GM23338 (cell line): ENCODE measurements at regions not wholly inside any gene's neighbourhood (a gene's known extent, or its start where the extent isn't known, plus 50 kb on each side); places are given as distances from the start of the nearest gene placed in this dataset.

Experiments used
- ATAC-seq: fragments of 200-7000 bp; cut with Tn5 transposase; 3 replicates; pipeline ENCODE4 v1.9.1; 2020
- DNase-seq: peaks from one replicate; pipeline ENCODE4 v3.0.0-alpha.2; 2015; ENCODE audit warnings: low spot score
- H2AFZ ChIP-seq: fragments of 200-600 bp; sonication (generic); 2 replicates; pipeline ENCODE4 v1.8.0; 2016; ENCODE audit warnings: antibody characterized with exemption, mild to moderate bottlenecking, moderate library complexity
- H3F3A ChIP-seq: fragments of 200-600 bp; sonication (generic); replicated peaks from 2 replicates; pipeline ENCODE4 v1.8.0; 2017; ENCODE audit warnings: antibody characterized with exemption, mixed run types, low read depth
- H3K27ac ChIP-seq: fragments of 200-600 bp; sonication (generic); 2 replicates; pipeline ENCODE4 v1.6.1; 2016; ENCODE audit warnings: low read depth
- H3K27me3 ChIP-seq: fragments of 200-600 bp; sonication (generic); 2 replicates; pipeline ENCODE4 v1.8.0; 2016; ENCODE audit warnings: mild to moderate bottlenecking, mixed run types, moderate library complexity; ENCODE audit not compliant: insufficient read depth
- H3K36me3 ChIP-seq: fragments of 200-600 bp; sonication (generic); 2 replicates; pipeline ENCODE4 v1.8.0; 2016; ENCODE audit warnings: mild to moderate bottlenecking; ENCODE audit not compliant: insufficient read depth
- H3K4me1 ChIP-seq: fragments of 200-600 bp; sonication (generic); 2 replicates; pipeline ENCODE4 v1.8.0; 2016; ENCODE audit warnings: mild to moderate bottlenecking, moderate library complexity; ENCODE audit not compliant: insufficient read depth
- H3K4me2 ChIP-seq: fragments of 200-600 bp; sonication (generic); 2 replicates; pipeline ENCODE4 v1.7.1; 2017; ENCODE audit warnings: mixed run types
- H3K4me3 ChIP-seq: fragments of 200-600 bp; sonication (generic); 2 replicates; pipeline ENCODE4 v1.6.1; 2016; ENCODE audit warnings: mixed run types
- H3K79me2 ChIP-seq: fragments of 200-600 bp; sonication (generic); replicated peaks from 2 replicates; pipeline ENCODE4 v1.8.0; 2017; ENCODE audit warnings: mild to moderate bottlenecking; ENCODE audit not compliant: insufficient read depth
- H3K9me2 ChIP-seq: fragments of 200-600 bp; sonication (generic); 2 replicates; pipeline ENCODE4 v1.8.0; 2017; ENCODE audit not compliant: insufficient read depth
- H4K20me1 ChIP-seq: fragments of 200-600 bp; sonication (generic); replicated peaks from 2 replicates; pipeline ENCODE4 v1.8.0; 2017; ENCODE audit warnings: mild to moderate bottlenecking; ENCODE audit not compliant: insufficient read depth
- H3K27ac Mint-ChIP-seq: 2 replicates; pipeline ENCODE4 v1.8.0; 2020; ENCODE audit warnings: inconsistent platforms, mild to moderate bottlenecking, moderate library complexity, mixed read lengths
- H3K27me3 Mint-ChIP-seq: 3 replicates; pipeline ENCODE4 v1.8.0; 2022; ENCODE audit warnings: low read depth, mild to moderate bottlenecking, moderate library complexity, mixed read lengths, inconsistent platforms; ENCODE audit not compliant: insufficient read depth, poor library complexity
- H3K36me3 Mint-ChIP-seq: 3 replicates; pipeline ENCODE4 v1.8.0; 2021; ENCODE audit warnings: low read depth, mild to moderate bottlenecking, inconsistent platforms, moderate library complexity, mixed read lengths
- H3K4me1 Mint-ChIP-seq: 3 replicates; pipeline ENCODE4 v1.8.0; 2020; ENCODE audit warnings: mild to moderate bottlenecking, inconsistent platforms, mixed read lengths
- H3K4me3 Mint-ChIP-seq: 3 replicates; pipeline ENCODE4 v1.8.0; 2021; ENCODE audit warnings: moderate library complexity, mild to moderate bottlenecking, inconsistent platforms, mixed read lengths
- H3K9me3 Mint-ChIP-seq: 3 replicates; pipeline ENCODE4 v1.8.0; 2020; ENCODE audit warnings: moderate library complexity, mild to moderate bottlenecking, inconsistent platforms, mixed read lengths
- EZH2 ChIP-seq: fragments of 200-600 bp; sonication (generic); IDR thresholded peaks from one replicate; pipeline ENCODE4 v1.8.0; 2017; ENCODE audit warnings: antibody characterized with exemption, mild to moderate bottlenecking, low read depth; ENCODE audit not compliant: unreplicated experiment
- EZH2phosphoT487 ChIP-seq: fragments of 200-600 bp; sonication (generic); IDR thresholded peaks from one replicate; pipeline ENCODE4 v1.8.1; 2018; ENCODE audit warnings: antibody characterized with exemption; ENCODE audit not compliant: unreplicated experiment
- JUNB ChIP-seq: IDR thresholded peaks from one replicate; pipeline ENCODE4 v1.6.1; 2016; ENCODE audit warnings: antibody characterized with exemption; ENCODE audit not compliant: unreplicated experiment
- POLR2AphosphoS5 ChIP-seq: IDR thresholded peaks from 2 replicates; pipeline ENCODE4 v1.6.1; 2016; ENCODE audit warnings: antibody characterized with exemption, low read depth
- STAT1 ChIP-seq: IDR thresholded peaks from one replicate; pipeline ENCODE4 v1.6.1; 2016; ENCODE audit warnings: antibody characterized with exemption; ENCODE audit not compliant: unreplicated experiment
- ZNF114 ChIP-seq: fragments of 250-450 bp; sonication (Bioruptor Pico); IDR thresholded peaks from 2 replicates; pipeline ENCODE4 v1.5.0; 2020; ENCODE audit warnings: mild to moderate bottlenecking, moderate library complexity
- ZNF331 ChIP-seq: fragments of 250-450 bp; sonication (Bioruptor Pico); IDR thresholded peaks from 2 replicates; pipeline ENCODE4 v1.5.0; 2020; ENCODE audit warnings: low read depth, mild to moderate bottlenecking, moderate library complexity
- TF ChIP-seq, protein P1 (sequence below), 2 experiments: fragments of 200-600 bp in 1 of 2; sonication (generic) in 1 of 2; conservative IDR thresholded peaks; 2 replicates each; pipeline versions ENCODE4 v1.5.1 to v1.6.1; 2016 to 2017; ENCODE audit warnings: antibody characterized with exemption in 2 of 2, low read depth in 2 of 2, mild to moderate bottlenecking in 2 of 2, moderate library complexity in 1 of 2
- TF ChIP-seq, protein P2 (sequence below): fragments of 250-450 bp; sonication (Bioruptor Pico); IDR thresholded peaks from 2 replicates; pipeline ENCODE4 v1.5.0; 2020; ENCODE audit warnings: mild to moderate bottlenecking, moderate library complexity
- TF ChIP-seq, protein P3 (sequence below): IDR thresholded peaks from one replicate; pipeline ENCODE4 v1.6.1; 2018; ENCODE audit warnings: antibody characterized with exemption; ENCODE audit not compliant: unreplicated experiment

DNA sequence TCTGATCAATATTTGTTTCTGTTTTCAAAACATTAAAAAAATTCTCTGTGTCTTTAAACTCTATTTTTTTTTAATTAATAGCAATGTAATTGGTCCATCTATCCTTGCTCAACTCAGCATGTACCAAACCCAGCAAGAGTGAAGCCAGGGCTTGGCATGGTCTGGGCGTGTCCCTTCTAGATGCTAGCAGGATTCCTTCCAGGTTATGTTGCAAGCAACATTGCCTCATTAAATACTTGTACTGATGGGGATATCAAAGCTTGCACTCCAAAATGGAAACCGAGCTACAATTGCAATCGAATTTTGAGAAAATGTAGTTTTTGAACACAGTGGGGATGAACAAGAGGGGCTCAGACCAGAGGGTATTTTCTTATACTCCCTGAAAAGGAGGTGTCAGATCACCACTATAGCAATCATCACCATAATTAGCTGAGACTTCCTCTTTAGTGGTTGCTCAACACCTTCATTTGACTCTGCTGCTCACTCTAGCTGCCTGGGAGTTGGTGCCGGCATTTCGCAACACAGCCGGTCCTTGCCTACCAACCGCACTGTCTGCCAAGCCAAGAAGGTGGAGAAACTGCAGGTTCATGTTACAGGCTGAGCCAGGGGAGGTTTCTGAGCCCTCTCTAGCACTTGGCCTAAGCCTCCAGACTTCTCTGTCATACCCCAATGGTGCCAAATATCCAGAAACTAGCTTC is 67.8 kb upstream of the RALGAPA2 start:
- ATAC-seq = peak; percentile 78
- no peak for TF ChIP-seq EZH2phosphoT487
- no peak for TF ChIP-seq EZH2
- TF ChIP-seq, protein P1, sequence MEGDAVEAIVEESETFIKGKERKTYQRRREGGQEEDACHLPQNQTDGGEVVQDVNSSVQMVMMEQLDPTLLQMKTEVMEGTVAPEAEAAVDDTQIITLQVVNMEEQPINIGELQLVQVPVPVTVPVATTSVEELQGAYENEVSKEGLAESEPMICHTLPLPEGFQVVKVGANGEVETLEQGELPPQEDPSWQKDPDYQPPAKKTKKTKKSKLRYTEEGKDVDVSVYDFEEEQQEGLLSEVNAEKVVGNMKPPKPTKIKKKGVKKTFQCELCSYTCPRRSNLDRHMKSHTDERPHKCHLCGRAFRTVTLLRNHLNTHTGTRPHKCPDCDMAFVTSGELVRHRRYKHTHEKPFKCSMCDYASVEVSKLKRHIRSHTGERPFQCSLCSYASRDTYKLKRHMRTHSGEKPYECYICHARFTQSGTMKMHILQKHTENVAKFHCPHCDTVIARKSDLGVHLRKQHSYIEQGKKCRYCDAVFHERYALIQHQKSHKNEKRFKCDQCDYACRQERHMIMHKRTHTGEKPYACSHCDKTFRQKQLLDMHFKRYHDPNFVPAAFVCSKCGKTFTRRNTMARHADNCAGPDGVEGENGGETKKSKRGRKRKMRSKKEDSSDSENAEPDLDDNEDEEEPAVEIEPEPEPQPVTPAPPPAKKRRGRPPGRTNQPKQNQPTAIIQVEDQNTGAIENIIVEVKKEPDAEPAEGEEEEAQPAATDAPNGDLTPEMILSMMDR (conservative IDR thresholded peaks at IDR 0.05; ENCODE audit: low read depth in 2 of 2) = no peak
- TF ChIP-seq JUNB = no peak
- no peak for TF ChIP-seq ZNF331
- TF ChIP-seq, protein P2, sequence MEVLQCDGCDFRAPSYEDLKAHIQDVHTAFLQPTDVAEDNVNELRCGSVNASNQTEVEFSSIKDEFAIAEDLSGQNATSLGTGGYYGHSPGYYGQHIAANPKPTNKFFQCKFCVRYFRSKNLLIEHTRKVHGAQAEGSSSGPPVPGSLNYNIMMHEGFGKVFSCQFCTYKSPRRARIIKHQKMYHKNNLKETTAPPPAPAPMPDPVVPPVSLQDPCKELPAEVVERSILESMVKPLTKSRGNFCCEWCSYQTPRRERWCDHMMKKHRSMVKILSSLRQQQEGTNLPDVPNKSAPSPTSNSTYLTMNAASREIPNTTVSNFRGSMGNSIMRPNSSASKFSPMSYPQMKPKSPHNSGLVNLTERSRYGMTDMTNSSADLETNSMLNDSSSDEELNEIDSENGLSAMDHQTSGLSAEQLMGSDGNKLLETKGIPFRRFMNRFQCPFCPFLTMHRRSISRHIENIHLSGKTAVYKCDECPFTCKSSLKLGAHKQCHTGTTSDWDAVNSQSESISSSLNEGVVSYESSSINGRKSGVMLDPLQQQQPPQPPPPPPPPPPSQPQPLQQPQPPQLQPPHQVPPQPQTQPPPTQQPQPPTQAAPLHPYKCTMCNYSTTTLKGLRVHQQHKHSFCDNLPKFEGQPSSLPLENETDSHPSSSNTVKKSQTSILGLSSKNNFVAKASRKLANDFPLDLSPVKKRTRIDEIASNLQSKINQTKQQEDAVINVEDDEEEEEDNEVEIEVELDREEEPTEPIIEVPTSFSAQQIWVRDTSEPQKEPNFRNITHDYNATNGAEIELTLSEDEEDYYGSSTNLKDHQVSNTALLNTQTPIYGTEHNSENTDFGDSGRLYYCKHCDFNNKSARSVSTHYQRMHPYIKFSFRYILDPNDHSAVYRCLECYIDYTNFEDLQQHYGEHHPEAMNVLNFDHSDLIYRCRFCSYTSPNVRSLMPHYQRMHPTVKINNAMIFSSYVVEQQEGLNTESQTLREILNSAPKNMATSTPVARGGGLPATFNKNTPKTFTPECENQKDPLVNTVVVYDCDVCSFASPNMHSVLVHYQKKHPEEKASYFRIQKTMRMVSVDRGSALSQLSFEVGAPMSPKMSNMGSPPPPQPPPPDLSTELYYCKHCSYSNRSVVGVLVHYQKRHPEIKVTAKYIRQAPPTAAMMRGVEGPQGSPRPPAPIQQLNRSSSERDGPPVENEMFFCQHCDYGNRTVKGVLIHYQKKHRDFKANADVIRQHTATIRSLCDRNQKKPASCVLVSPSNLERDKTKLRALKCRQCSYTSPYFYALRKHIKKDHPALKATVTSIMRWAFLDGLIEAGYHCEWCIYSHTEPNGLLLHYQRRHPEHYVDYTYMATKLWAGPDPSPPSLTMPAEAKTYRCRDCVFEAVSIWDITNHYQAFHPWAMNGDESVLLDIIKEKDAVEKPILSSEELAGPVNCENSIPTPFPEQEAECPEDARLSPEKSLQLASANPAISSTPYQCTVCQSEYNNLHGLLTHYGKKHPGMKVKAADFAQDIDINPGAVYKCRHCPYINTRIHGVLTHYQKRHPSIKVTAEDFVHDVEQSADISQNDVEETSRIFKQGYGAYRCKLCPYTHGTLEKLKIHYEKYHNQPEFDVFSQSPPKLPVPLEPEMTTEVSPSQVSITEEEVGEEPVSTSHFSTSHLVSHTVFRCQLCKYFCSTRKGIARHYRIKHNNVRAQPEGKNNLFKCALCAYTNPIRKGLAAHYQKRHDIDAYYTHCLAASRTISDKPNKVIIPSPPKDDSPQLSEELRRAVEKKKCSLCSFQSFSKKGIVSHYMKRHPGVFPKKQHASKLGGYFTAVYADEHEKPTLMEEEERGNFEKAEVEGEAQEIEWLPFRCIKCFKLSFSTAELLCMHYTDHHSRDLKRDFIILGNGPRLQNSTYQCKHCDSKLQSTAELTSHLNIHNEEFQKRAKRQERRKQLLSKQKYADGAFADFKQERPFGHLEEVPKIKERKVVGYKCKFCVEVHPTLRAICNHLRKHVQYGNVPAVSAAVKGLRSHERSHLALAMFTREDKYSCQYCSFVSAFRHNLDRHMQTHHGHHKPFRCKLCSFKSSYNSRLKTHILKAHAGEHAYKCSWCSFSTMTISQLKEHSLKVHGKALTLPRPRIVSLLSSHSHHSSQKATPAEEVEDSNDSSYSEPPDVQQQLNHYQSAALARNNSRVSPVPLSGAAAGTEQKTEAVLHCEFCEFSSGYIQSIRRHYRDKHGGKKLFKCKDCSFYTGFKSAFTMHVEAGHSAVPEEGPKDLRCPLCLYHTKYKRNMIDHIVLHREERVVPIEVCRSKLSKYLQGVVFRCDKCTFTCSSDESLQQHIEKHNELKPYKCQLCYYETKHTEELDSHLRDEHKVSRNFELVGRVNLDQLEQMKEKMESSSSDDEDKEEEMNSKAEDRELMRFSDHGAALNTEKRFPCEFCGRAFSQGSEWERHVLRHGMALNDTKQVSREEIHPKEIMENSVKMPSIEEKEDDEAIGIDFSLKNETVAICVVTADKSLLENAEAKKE (CRISPR knock-in tag) = no peak
- TF ChIP-seq ZNF114 (CRISPR knock-in tag) = no peak
- TF ChIP-seq POLR2AphosphoS5 = no peak
- TF ChIP-seq, protein P3, sequence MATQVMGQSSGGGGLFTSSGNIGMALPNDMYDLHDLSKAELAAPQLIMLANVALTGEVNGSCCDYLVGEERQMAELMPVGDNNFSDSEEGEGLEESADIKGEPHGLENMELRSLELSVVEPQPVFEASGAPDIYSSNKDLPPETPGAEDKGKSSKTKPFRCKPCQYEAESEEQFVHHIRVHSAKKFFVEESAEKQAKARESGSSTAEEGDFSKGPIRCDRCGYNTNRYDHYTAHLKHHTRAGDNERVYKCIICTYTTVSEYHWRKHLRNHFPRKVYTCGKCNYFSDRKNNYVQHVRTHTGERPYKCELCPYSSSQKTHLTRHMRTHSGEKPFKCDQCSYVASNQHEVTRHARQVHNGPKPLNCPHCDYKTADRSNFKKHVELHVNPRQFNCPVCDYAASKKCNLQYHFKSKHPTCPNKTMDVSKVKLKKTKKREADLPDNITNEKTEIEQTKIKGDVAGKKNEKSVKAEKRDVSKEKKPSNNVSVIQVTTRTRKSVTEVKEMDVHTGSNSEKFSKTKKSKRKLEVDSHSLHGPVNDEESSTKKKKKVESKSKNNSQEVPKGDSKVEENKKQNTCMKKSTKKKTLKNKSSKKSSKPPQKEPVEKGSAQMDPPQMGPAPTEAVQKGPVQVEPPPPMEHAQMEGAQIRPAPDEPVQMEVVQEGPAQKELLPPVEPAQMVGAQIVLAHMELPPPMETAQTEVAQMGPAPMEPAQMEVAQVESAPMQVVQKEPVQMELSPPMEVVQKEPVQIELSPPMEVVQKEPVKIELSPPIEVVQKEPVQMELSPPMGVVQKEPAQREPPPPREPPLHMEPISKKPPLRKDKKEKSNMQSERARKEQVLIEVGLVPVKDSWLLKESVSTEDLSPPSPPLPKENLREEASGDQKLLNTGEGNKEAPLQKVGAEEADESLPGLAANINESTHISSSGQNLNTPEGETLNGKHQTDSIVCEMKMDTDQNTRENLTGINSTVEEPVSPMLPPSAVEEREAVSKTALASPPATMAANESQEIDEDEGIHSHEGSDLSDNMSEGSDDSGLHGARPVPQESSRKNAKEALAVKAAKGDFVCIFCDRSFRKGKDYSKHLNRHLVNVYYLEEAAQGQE = no peak
- TF ChIP-seq STAT1 = no peak
- Mint-ChIP-seq H3K27ac (no peak overlapping the region), H3K27me3 (no peaks in the 10 kb centered on the region), H3K36me3 (no peaks in the 10 kb centered on the region), H3K4me3 (no peak overlapping the region), H3K4me1 (peaks cover 2% of the 10 kb centered on the region; the same call in 1 of the 3 replicates), H3K9me3 (peaks cover 4% of the 10 kb centered on the region; the same call in 1 of the 3 replicates)
- Histone ChIP-seq H3K27me3 (no peaks in the 10 kb centered on the region), H2AFZ (peak overlapping the region; percentile 63; the same call in 1 of the 2 replicates), H4K20me1 (no peaks in the 10 kb centered on the region), H3F3A (no peaks in the 10 kb centered on the region), H3K79me2 (no peaks in the 10 kb centered on the region), H3K9me2 (peaks cover 13% of the 10 kb centered on the region; the same call in 1 of the 2 replicates), H3K4me3 (no peak overlapping the region), H3K36me3 (no peaks in the 10 kb centered on the region), H3K27ac (no peak overlapping the region), H3K4me1 (no peaks in the 10 kb centered on the region), H3K4me2 (no peak overlapping the region)
- DNase-seq = peak; percentile 19
